NCI-H128 (cell line): ENCODE measurements at regions not wholly inside any gene's neighbourhood (a gene's known extent, or its start where the extent isn't known, plus 50 kb on each side); places are given as distances from the start of the nearest gene placed in this dataset.
"Not testable (repeated sequence)": the region's sequence is repeated elsewhere in the genome, so short reads cannot be mapped to it uniquely, and the experiment has no call there.

Experiments used
- DNase-seq: peaks from one replicate; lab custom pipeline; 2025; ENCODE audit not compliant: unreplicated experiment; lab: John Stamatoyannopoulos, UW

- no peak for DNase-seq
These were observed 192.5 kb downstream of the TECRL start for GRCh38 chr4:64216741-64217140.

- no peak for DNase-seq
These were observed 203.9 kb downstream of the TECRL start for GRCh38 chr4:64205376-64205775.

GRCh38 chr4:64200001-64200555 is 209.2 kb downstream of the TECRL start:
- DNase-seq: no peak

- no peak for DNase-seq
These were observed 213.7 kb downstream of the TECRL start for GRCh38 chr4:64195582-64195981.

- no peak for DNase-seq
These were observed 216.4 kb downstream of the TECRL start for GRCh38 chr4:64192731-64193412.

- no peak for DNase-seq
These were observed 234.9 kb downstream of the TECRL start for GRCh38 chr4:64174247-64174882.

GRCh38 chr4:64166365-64166764 is 242.9 kb downstream of the TECRL start:
- no peak for DNase-seq

GRCh38 chr4:64158648-64159326 is 250.5 kb downstream of the TECRL start:
- no peak for DNase-seq

- DNase-seq: no peak
These were observed 251.9 kb downstream of the TECRL start for GRCh38 chr4:64157397-64157796.

- no peak for DNase-seq
These were observed 253.0 kb downstream of the TECRL start for GRCh38 chr4:64156253-64156652.

GRCh38 chr4:64146030-64146429 is 263.2 kb downstream of the TECRL start:
- no peak for DNase-seq

GRCh38 chr4:64144994-64145393 is 264.3 kb downstream of the TECRL start:
- DNase-seq: no peak

- no peak for DNase-seq
These were observed 278.3 kb downstream of the TECRL start for GRCh38 chr4:64130907-64131306.

- no peak for DNase-seq
These were observed 283.9 kb downstream of the TECRL start for GRCh38 chr4:64125354-64125753.

GRCh38 chr4:64121803-64122202 is 287.4 kb downstream of the TECRL start:
- no peak for DNase-seq

GRCh38 chr4:64105903-64106302 is 303.3 kb downstream of the TECRL start:
- no peak for DNase-seq

GRCh38 chr4:64095398-64095797 is 313.9 kb downstream of the TECRL start:
- DNase-seq: no peak

GRCh38 chr4:64079316-64079715 is 329.9 kb downstream of the TECRL start:
- DNase-seq: no peak

GRCh38 chr4:64068096-64068495 is 341.2 kb downstream of the TECRL start:
- DNase-seq: no peak

- no peak for DNase-seq
These were observed 346.3 kb downstream of the TECRL start for GRCh38 chr4:64062991-64063390.

GRCh38 chr4:64037033-64037432 is 372.2 kb downstream of the TECRL start:
- not testable (repeated sequence) for DNase-seq

- no peak for DNase-seq
These were observed 386.7 kb downstream of the TECRL start for GRCh38 chr4:64022560-64022959.
